ENCODE measurements at regions not wholly inside any gene's neighbourhood (a gene's known extent, or its start where the extent isn't known, plus 50 kb on each side); places are given as distances from the start of the nearest gene placed in this dataset.
"Not testable (repeated sequence)": the region's sequence is repeated elsewhere in the genome, so short reads cannot be mapped to it uniquely, and the experiment has no call there.

DNA sequence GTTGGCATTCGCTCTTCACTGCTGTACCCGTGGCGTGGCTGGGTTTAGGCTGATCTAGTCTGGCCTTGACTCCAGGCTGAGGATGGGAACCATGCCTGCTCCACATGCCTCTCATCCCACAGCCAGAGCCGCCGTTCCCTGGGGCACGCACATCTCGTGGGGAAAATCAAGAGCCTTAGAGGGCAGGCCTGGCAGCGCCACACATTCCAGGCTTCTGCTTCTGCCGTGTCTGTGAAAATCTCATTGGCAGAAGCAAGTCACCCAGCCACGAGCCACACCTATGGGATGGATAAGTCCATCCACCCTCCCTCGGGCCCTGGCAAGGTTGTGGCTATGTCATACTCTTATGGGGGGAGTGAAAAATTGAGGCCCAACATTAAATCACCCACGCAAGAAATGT is 102.6 kb upstream of the LPCAT1 start:
- not testable (repeated sequence) for DNase-seq

- DNase-seq, result not testable (repeated sequence)
Observed at GRCh38 chr5:1619531-1619930, 95.8 kb upstream of the LPCAT1 start.

DNA sequence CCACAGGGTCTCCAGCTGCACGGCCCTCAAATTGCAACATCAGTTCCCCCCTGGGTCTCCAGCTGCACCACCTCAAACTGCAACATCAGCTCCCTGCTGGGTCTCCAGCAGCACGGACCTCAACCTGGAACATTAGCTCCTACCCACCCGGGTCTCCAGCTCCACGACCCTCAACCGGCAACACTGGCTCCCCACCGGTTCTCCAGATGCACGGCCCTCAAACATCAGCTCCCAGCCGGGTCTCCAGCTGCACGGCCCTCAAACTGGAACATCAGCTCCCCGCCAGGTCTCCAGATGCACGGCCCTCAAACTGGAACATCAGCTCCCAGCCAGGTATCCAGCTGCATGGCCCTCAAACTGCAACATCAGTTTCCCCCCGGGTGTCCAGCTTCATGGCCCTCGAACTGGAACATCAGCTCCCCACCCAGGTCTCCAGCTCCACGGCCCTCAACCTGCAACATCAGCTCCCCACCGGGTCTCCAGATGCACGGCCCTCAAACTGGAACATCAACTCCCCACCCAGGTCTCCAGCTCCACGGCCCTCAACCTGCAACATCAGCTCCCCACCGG is 94.6 kb upstream of the LPCAT1 start:
- DNase-seq, result not testable (repeated sequence)

DNA sequence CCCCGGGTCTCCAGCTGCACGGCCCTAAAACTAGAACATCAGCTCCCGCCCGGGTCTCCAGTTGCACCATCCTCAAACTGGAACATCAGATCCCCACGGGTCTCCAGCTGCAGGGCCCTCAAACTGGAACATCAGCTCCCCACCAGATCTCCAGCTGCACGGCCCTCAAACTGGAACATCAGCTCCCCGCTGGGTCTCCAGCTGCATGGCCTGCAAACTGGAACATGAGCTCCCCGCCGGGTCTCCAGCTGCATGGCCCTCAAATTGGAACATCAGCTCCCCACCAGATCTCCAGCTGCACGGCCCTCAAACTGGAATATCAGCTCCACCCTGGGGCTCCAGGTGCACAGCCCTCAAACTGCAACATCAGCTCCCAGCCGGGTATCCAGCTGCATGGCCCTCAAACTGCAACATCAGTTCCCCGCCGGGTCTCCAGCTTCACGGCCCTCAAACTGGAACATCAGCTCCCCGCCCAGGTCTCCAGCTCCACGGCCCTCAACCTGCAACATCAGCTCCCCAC is 93.5 kb upstream of the LPCAT1 start:
- DNase-seq, result not testable (repeated sequence)

DNA sequence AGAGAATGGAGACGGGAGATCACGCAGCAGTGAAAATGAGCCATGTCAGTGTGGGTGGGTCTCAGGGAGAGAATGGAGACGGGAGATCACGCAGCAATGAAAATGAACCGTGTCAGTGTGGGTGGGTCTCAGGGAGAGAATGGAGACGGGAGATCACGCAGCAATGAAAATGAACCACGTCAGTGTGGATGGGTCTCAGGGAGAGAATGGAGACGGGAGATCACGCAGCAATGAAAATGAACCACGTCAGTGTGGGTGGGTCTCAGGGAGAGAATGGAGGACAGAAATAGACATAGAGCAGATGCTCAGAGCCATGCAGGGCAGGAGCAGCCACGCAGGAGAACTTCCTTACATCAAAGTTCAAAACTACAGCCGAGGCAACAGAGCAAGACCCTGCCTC is 89.8 kb upstream of the LPCAT1 start:
- DNase-seq, result not testable (repeated sequence)

DNA sequence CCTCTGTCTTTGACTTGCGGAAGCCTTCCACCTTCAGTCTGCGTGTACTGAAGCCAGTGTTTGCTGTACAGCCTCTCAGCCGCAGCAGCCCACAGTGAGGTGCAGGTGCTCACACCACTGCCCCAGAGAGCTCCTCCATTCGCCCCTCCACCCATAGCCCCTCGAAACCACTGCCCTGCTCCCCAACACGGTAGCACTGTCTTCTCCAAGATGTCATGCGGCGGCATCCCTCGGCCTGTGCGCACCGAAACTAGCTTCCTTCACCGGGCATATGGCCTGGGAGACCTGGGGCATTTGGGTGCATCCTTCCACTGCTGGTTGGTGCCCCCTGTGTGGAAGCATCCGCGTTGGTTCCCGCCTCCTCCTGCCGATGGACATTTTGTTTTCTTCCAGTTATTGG is 86.8 kb upstream of the LPCAT1 start:
- DNase-seq, result not testable (repeated sequence)

GRCh38 chr5:1609111-1609510 is 85.4 kb upstream of the LPCAT1 start:
- not testable (repeated sequence) for DNase-seq

DNA sequence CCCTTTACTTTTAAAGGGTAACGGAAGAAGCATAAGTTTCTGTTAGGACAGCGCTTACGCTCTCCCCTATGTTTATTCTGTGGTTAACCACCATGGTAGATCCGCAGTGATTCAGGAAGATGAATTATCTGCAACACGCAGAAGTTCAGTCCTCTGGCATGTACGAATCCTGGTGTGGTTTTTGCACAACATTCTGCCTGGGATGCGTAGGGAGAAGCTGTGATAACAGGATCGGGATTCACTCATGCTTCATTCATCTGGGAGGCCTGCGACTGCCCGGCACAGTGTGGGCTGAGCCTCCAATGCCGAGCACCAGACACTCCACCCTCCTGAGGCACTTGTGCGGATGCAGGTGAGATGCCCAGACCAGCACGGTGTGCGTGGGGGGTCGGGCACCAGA is 84.6 kb upstream of the LPCAT1 start:
- DNase-seq, result not testable (repeated sequence)

- not testable (repeated sequence) for DNase-seq
Observed at GRCh38 chr5:1606951-1607350, 83.2 kb upstream of the LPCAT1 start.

GRCh38 chr5:1603916-1604315 is 80.2 kb upstream of the LPCAT1 start:
- DNase-seq, result not testable (repeated sequence)

DNA sequence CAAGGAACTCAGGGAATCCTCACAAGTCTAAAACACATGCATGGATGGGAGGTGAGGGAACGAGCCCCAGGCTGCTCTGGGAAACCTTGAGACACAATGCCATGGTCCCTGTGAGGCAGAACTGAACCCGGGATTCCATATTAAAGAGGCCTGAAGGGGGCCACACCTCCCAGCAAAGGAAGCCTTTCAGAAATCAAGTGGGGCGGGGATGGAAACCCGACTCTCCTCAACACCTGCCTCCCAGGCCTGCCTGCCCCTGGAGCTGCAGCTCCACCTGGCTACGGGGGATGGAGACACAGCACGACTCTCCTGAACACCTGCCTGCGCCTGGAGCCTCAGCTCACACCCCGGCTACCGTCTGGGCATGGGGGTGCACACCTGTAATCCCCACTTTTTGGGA is 77.8 kb upstream of the LPCAT1 start:
- not testable (repeated sequence) for DNase-seq

GRCh38 chr5:1598950-1599737 is 75.4 kb upstream of the LPCAT1 start:
- DNase-seq, result peak; percentile 8 to 50

DNA sequence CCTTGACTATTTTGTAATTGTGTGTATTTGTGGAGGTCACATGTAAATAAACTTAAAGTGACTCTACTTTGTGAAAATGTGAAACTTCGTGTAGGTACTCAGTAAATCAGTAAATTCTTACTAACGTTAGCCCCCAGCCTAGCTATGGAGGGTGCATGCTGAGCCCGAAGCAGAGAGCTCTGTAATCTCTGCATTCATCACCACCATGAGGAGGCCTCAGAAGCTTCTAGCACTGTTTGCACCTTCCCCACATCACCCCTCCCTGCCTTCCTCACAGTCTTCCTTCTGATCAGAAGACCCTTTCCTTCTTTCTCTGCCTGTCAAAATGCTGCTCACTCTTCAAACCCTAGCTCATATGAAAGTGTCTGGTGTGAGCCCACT is 73.3 kb upstream of the LPCAT1 start:
- DNase-seq, result not testable (repeated sequence)

DNA sequence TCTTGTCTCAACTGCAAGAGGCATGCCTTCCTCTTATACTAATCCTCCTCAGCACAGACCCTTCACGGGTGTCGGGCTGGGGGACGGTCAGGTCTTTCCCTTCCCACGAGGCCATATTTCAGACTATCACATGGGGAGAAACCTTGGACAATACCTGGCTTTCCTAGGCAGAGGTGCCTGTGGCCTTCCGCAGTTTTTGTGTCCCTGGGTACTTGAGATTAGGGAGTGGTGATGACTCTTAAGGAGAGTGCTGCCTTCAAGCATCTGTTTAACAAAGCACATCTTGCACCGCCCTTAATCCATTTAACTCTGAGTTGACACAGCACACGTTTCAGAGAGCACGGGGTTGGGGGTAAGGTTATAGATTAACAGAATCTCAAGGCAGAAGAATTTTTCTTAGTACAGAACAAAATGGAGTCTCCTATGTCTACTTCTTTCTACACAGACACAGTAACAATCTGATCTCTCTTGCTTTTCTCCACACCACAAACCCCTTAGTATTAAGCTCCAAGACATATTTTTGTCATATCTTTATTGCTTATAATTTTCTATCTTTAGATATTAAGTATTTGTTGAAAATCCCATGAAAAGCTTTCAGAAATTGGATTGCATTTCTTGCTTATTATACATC is 72.8 kb upstream of the LPCAT1 start:
- DNase-seq, result not testable (repeated sequence)

- no peak for DNase-seq
Observed at GRCh38 chr5:1594357-1595106, 70.8 kb upstream of the LPCAT1 start.

GRCh38 chr5:1593903-1594356 is 70.2 kb upstream of the LPCAT1 start:
- no peak for DNase-seq

DNA sequence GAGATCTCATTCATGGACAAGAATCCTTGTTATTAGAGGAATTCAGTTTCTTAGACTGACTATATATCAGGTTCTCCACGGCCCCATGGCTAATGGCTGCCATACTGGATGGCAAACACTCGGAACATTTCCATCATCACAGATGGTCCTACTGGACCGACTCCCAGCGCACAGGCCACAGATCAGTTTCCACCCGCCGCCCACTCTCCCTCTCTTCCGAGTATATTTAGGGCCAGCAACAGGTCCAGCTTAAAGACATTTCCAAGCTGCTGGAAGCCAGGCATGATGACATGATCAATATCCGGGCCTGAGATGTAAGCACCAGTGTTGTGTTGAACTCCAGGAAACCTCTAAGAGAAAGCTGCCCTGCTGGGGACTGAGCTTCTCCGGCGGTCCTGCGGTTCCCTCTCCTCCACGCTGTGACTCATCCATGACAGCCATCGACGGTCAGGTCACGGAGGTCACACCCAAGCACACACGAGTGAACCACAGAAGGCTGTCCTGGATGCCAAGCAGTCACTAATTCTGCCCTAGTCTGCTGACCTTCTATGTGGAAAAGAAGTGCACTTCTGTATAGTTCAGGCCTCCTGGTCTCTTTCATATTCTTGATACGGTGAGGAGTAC is 64.4 kb upstream of the LPCAT1 start:
- not testable (repeated sequence) for DNase-seq

- DNase-seq, result peak in 1 of 2 donors; percentile 9
Observed at GRCh38 chr5:1583081-1583875, 59.5 kb upstream of the LPCAT1 start.

DNA sequence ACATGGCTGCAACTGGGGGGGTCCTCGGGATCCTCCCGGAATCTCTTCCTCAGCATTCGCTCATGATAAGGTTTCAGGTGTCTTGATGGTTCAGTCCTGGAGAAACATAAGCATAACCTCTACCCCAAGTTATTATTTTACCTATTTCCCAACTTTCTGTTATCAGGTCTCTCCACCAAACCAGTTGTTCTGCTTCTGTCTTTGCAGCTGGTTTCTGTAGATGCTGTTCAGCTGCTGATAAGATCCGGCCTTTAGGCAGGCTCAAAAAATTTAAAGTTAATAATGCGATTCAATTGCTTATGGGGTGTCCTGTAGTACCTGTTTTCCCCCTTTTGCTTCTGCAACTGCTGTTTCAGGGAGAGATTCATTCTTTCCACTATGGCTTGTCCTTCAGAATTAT is 55.6 kb upstream of the LPCAT1 start:
- DNase-seq, result not testable (repeated sequence)

- DNase-seq, result not testable (repeated sequence)
Observed at GRCh38 chr5:1576851-1577250, 53.1 kb upstream of the LPCAT1 start.

GRCh38 chr5:1575991-1576714 is 52.4 kb upstream of the LPCAT1 start:
- DNase-seq, result not testable (repeated sequence)
